HG02798 (cell line): ENCODE measurements at regions not wholly inside any gene's neighbourhood (a gene's known extent, or its start where the extent isn't known, plus 50 kb on each side); places are given as distances from the start of the nearest gene placed in this dataset.
"Not testable (repeated sequence)": the region's sequence is repeated elsewhere in the genome, so short reads cannot be mapped to it uniquely, and the experiment has no call there.

Source experiments
- ATAC-seq: cut with Tn5 transposase; IDR thresholded peaks from one replicate; pipeline ENCODE4 v1.9.1; 2021; ENCODE audit warnings: mild to moderate bottlenecking; ENCODE audit not compliant: unreplicated experiment, poor library complexity

DNA sequence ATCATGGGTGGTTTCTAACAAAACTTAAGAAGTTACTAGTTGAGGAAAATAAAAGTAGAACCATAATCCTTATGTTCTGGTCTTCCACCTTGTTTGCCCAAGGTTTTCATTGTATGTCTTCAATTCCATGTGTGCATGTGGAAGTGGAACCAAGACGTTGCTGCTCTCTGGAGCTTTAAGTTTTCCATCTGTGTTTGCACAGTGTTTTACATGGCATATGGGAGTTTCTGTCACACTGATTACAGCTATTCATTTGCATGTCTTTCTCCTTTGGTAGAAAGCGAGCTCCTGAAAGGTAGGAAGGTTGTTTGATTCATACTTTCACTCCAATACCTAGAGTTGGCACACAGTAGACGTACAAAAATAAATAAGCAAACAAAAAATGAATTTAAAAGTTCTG is 112.6 kb upstream of the LUZP2 start:
- no peak for ATAC-seq

DNA sequence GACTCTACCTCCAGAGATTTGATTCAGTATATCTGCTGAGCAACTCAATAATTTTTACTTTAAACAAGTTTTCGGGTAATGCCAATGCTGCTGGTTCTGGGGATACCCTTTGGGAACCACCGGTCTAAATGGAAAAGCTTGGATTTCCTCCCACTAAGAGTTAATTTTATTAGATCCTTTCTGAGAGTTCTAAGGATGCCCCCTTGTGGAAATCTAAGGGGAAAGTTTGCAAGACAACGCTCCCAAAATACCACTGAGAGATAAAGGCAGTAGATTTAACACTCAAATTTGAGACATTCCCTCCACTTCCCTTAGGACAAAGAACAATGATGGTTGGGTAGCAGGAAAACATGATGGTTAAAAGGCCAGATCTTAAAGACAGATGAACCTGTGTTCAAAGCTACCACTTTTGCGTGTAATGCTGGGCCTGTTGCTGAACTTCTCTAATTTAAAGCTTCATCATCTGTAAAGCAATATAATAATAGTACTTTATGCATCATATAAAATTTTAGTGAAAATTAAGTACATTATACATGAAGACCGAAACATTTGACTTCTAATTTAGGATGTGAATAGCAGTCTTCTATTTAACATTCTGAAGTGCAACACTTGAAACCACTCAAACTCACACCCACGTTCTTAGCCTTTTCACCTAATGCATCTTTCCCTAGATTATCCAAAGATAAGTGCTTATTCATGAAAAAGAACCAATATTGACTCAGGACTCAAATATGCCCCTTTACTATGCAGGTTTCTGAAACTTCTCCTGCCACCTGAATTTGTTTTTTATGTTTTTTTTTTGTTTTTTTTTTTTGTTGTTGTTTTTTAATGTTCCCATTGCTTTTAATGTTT is 110.1 kb upstream of the LUZP2 start:
- no peak for ATAC-seq

DNA sequence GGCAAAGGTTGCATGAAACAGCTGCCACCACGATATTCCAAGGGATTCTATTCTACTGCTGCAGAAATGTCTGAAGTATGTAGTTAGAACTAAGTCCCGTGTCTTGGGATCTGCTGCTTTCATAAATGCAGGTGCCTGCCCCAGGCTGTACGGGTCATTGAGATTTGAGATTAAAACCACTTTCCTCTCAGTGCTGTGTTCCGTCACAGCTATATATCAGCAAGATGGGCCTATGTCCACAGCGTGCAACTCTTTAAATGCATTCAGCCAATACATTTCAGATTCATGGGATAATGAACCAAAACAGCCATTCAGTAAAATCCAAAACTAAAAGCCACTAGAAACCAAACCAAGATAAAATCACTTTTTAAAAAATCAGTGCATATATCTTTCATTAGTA is 107.3 kb upstream of the LUZP2 start:
- no peak for ATAC-seq

DNA sequence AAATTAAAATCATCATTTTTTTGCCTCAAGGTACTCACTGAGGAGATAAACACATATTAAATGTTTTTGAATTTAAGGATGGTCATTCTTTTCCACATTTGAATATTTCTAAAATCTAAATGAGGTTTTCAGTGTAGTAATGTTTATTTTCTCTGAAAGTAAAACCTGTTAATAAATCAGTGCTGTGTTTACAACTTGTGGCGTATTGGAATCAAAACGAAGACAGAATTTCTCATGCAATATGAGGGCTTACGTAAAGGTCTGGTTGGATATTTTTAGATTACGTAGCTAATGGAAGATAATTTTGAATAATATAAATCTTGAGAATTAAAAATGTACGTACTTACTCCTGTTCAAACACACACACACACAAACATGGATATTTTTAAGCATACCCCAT is 106.8 kb upstream of the LUZP2 start:
- no peak for ATAC-seq

DNA sequence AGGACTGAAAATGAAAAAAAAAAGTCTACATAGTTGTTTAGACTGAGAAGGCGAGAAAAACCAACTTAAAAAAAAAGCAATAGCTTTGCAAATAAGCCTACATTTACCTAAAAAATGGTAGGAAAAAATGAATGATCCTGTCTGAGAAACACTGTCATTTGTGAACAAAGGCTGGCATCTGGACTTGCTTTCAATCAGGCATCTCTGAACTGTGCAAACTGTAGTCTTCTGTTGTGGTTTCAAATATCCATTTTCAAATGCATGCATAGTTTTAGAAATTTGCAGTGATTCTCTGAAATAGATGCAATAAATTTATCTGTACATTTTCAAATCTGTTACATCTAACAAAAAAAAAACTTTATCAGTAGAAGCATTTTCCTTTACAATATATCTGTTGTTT is 106.1 kb upstream of the LUZP2 start:
- ATAC-seq: no peak

DNA sequence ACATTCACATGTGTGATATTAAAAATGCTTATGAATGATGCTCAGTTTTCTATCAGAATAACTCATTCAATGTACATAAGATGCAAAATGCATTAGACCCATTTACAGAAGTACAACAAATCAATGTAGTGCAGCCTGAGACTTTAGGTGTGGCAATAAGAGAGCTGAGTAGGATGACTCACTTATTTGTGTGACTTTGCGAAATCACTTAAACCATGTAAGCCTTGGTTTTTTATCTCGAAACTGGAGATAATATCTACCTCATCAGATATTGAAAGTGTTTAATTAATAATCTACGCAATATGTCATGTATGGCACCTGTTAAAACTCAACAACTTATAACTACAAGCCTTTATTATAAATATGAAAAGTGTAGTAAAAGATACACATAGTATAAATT is 105.7 kb upstream of the LUZP2 start:
- no peak for ATAC-seq

DNA sequence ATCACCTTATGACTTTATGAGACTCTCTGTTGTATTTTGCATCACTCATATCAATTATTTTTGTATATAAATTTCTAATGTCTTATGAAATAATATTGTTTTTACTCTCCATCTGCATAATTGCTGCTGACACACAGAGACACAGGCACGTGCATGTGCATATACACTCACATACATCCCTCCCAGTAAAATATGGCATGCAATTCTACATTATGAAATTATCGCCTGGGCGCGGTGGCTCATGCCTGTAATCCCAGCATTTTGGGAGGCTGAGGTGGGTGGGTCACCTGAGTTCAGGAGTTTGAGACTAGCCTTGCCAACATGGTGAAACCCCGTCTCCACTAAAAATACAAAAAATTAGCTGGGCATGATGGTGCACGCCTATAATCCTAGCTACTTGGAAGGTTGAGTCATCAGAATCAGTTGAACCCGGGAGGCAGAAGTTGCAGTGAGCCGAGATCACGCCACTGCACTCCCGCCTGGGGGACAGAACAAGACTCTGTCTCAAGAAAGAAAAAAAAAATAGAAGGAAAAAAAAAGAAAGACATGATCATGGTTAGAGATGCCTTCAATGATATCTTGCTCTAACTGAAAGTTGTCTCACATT is 96.7 kb upstream of the LUZP2 start:
- no peak for ATAC-seq

DNA sequence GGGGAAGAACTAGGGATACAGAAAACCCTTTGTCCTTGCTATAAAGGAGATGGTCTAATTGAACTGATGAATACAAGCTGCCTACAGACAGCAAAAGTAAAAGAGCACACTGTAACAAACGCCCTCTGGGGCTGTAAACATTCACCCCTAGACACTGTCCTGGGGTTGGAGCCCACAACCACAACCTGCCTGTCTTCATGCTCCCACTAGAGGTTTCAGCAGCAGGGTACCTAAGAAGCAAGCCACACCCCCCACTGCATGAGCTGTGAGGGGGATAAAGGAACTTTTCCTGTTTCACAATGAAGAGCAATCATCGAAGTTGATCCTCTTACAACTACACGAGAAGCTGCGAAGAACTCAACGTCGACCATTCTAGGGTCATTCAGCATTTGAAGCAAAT is 90.5 kb upstream of the LUZP2 start:
- ATAC-seq: no peak

DNA sequence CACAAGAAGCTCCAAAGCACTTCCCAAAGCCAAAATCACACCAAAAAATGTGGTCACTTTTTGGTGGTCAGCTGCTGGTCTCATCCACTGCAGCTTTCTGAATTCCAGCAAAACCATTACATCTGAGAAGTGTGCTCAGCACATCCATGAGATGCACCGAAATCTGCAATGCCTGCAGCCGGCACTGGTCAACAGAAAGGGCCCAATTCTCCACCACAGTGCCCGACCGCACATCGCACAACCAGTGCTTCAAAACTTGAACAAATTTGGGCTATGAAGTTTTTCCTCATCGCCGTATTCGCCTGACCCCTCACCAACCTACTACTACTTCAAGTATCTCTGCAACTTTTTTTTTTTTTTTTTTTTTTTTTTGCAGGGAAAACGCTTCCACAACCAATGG is 89.9 kb upstream of the LUZP2 start:
- no peak for ATAC-seq

DNA sequence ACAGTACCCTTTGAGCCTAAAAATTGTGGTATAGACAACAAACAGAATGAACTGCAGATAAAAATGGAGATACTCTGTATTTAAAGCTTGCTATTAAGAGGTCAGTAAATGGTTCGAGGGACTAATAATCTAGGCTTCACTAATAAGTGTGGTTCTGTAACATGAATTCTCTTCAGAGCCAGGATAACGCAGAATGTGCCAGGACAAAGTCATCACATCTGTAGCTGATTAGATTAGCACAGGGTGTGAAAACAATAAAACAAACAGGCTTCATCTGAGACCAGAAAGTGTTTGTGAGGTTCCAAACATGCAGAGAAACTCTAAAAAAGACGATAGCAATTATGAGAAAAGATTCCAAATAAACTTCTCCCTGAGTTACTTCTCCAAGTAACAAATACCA is 89.1 kb upstream of the LUZP2 start:
- no peak for ATAC-seq

DNA sequence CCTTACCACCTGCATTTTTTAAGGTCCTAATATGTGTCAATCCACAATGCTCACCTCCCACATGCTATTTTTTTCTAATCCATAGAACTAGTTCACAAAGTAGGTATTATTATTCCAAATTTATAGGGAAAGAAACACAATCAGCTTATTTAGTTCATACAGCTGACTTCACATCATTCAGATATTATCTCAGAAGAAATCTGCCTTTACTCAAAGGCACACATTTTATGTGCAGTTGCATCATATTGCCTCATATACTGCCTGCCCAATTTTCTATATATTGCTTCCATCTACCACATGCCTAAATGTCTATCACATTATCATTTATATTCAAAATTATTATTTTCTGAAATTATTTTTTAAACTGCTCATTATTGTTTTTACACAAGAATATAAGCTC is 88.7 kb upstream of the LUZP2 start:
- ATAC-seq: no peak

DNA sequence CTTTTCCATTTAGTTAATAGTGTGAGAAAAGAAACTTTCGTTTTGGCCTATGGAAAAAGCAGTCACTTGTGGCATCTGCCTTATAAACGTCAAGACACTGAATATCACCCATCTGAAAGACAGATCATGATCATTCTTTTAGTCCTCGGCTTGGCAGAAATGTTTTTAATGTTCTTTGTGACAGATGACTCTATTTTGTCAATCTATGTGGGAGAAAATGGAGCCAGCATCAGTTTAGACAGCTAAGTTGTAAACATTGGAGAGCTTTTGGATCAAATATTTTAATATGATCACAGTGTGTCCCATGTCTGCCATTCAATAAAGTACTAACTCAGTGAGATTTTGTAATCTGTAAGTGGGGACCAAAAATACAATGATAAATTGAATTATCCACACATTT is 85.1 kb upstream of the LUZP2 start:
- ATAC-seq: no peak

DNA sequence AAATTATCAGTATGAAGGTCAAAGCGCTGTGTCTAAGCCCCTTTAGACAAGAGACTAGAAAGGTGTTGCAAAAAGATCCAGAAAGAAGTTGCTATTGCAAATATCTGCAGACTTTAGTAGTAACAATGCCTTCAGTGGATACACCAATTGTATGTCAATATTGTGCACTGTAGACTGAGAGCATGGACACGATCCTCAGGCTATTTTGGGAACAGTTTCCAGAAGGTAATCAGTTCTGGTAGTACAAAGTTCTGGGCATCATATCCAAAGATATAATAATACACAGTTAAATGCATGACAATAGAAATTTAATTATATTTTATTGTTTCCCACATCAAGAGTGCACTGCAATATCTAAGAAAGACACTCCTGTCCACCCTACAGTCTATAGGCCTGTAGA is 84.1 kb upstream of the LUZP2 start:
- ATAC-seq: no peak

DNA sequence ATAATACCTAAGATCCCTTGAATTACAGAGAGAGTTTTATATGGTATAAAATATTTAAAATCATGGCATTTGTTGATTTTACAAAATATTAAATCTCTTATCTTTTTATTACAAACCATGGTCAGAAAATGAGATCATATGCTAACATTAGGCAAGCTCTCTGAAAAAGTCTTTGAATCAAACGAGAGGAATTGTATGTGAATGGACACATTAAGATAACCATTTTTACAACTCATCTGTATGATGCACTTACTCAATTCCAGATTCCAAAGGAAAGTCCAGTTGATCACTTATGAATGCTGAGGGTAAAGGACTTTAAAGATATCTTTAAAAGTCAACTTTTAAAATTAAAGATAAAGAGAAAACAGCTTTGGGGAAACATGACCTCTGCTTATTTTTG is 83.5 kb upstream of the LUZP2 start:
- ATAC-seq: no peak

DNA sequence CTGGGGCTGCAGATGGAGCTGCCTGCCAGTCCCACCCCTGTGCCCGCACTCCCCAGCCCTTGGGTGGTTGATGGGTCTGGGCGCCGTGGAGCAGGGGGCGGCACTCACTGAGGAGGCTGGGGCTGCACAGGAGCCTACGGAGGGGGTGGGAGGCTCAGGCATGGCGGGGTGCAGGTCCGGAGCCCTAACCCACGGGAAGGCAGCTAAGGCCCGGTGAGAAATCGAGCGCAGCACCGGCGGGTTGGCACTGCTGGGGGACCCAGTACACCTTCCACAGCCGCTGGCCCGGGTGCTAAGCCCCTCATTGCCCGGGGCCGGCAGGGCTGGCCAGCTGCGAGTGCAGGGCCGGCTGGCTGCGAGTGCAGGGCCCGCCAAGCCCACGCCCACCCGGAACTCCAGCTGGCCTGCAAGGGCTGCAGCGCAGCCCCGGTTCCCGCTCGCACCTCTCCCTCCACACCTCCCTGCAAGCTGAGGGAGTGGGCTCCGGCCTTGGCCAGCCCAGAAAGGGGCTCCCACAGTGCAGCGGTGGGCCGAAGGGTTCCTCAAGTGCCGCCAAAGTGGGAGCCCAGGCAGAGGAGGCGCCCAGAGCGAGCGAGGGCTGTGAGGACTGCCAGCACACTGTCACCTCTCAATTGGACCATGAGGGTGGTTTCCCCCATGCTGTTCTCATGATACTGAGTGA is 80.8 kb upstream of the LUZP2 start:
- ATAC-seq: not testable (repeated sequence)

DNA sequence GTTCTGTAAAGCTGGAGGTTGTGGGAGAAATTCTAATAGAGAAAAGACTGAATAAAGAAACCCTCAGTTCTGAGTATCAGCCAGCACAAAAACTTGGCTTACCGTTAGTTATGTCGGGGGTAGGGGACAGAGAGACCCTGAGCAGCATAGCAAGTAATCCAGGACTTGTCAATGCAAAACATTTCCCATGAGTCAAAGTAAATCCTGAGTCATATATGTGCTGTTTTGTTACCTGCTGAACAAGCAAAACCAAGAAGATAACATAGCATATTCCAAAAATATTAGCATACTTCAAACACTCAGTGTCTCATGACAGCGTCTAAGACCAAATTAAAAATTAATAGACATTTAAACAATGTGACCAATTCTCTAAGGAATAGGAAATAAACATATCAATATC is 75.1 kb upstream of the LUZP2 start:
- no peak for ATAC-seq

DNA sequence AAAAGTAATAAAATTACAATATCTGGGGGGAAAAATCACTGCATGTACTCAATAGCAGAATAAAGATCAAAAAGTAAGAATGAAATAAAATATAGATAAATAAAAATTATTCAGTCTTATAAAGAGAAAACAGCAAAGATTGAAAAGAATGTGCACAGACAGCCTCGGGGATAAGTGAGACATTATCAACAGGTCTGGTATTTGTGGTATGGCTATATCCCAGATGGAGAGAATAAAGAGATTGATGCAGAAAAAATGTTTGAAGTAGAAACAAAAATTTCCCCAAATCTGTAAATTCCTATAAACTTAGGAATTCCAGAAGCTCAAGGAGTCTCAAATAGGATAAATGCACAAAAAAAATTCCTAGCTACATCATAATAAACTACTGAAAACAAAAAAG is 74.5 kb upstream of the LUZP2 start:
- ATAC-seq: no peak

DNA sequence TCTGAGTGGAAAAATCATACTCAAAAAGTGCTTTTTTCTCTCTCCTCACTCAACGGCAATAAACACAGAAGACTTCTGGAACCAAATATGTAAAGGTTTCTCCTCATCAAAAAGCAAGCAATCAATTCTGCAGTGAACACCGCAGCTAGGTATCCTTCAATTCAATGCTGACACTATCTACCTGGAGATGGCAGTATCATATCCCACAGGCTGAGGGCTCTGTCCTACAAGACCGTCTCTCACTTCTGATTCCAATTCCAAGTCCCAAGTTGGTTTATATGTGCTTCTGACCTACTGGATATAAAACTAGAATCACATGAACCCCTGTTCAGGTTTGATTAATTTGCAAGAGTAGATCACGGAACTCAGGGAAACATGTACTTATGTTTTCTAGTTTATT is 59.7 kb upstream of the LUZP2 start:
- no peak for ATAC-seq
